ENCODE measurements at regions not wholly inside any gene's neighbourhood (a gene's known extent, or its start where the extent isn't known, plus 50 kb on each side); places are given as distances from the start of the nearest gene placed in this dataset.
"Not testable (repeated sequence)": the region's sequence is repeated elsewhere in the genome, so short reads cannot be mapped to it uniquely, and the experiment has no call there.

GRCh38 chr5:69007726-69008368 is 86.0 kb upstream of the SLC30A5 start:
- peak; percentile 64 for DNase-seq

- DNase-seq, result no peak
These were observed 83.3 kb upstream of the SLC30A5 start for GRCh38 chr5:69010476-69010875.

GRCh38 chr5:69011910-69012309 is 81.9 kb upstream of the SLC30A5 start:
- DNase-seq, result no peak

GRCh38 chr5:69013481-69013880 is 80.3 kb upstream of the SLC30A5 start:
- DNase-seq, result no peak

- DNase-seq, result not testable (repeated sequence)
These were observed 79.8 kb upstream of the SLC30A5 start for GRCh38 chr5:69014007-69014406.

- no peak for DNase-seq
These were observed 74.0 kb upstream of the SLC30A5 start for GRCh38 chr5:69019668-69020375.

GRCh38 chr5:69024241-69024651 is 69.6 kb upstream of the SLC30A5 start:
- peak; percentile 32 for DNase-seq

- no peak for DNase-seq
These were observed 64.5 kb upstream of the SLC30A5 start for GRCh38 chr5:69029292-69029691.

- DNase-seq, result no peak
These were observed 63.3 kb upstream of the SLC30A5 start for GRCh38 chr5:69030358-69031062.

- no peak for DNase-seq
These were observed 61.8 kb upstream of the SLC30A5 start for GRCh38 chr5:69032009-69032408.

GRCh38 chr5:69033690-69034089 is 60.1 kb upstream of the SLC30A5 start:
- no peak for DNase-seq

GRCh38 chr5:69034898-69035297 is 58.9 kb upstream of the SLC30A5 start:
- DNase-seq, result no peak

- no peak for DNase-seq
These were observed 58.1 kb upstream of the SLC30A5 start for GRCh38 chr5:69035665-69036064.

GRCh38 chr5:69038539-69038938 is 55.3 kb upstream of the SLC30A5 start:
- DNase-seq, result no peak

- DNase-seq, result no peak
These were observed 54.0 kb upstream of the SLC30A5 start for GRCh38 chr5:69039829-69040228.

GRCh38 chr5:69042500-69042899 is 51.3 kb upstream of the SLC30A5 start:
- DNase-seq, result no peak

- DNase-seq, result peak; percentile 90
These were observed 50.7 kb upstream of the SLC30A5 start for GRCh38 chr5:69042915-69043654.

- DNase-seq, result no peak
These were observed 50.2 kb upstream of the SLC30A5 start for GRCh38 chr5:69043655-69043996.

All from CD4-positive, alpha-beta T cell treated with Interleukin-12 subunit alpha and Interleukin-12 subunit beta, for 1 hour (primary cell).